ENCODE measurements at regions not wholly inside any gene's neighbourhood (a gene's known extent, or its start where the extent isn't known, plus 50 kb on each side); places are given as distances from the start of the nearest gene placed in this dataset.

GRCh38 chr3:180755556-180755955 lies 76.3 kb upstream of the CCDC39 start:
- Histone ChIP-seq H2BK20ac (ENCODE audit: low read depth, low read length) (no peak overlapping the region), H3K4me1 (ENCODE audit: control insufficient read depth, insufficient read depth, low read length) (no peaks in the 10 kb centered on the region), H4K8ac (ENCODE audit: low read depth in 2 of 2, low read length in 2 of 2) (no peak overlapping the region), H3K9me1 (ENCODE audit: insufficient read depth, low read length) (no peaks in the 10 kb centered on the region), H3K4ac (ENCODE audit: low read depth, low read length) (no peak overlapping the region), H3K27me3 (ENCODE audit: control insufficient read depth, insufficient read depth, low read length) (no peaks in the 10 kb centered on the region), H3K23ac (ENCODE audit: low read depth, low read length) (no peak overlapping the region), H3K79me1 (ENCODE audit: low read depth in 1 of 2, low read length in 2 of 2) (no peaks in the 10 kb centered on the region), H2AK9ac (replicated peaks; ENCODE audit: low read depth, low read length, poor library complexity) (no peak overlapping the region), H2AFZ (replicated peaks; ENCODE audit: low read length, poor library complexity) (no peak overlapping the region), H3K18ac (ENCODE audit: low read depth, low read length) (no peak overlapping the region), H3K4me3 (ENCODE audit: insufficient read depth, low read depth, low read length) (no peak overlapping the region), H2BK15ac (ENCODE audit: low read depth, low read length) (no peak overlapping the region), H3K9ac (ENCODE audit: low read depth, low read length) (no peak overlapping the region), H4K5ac (ENCODE audit: low read depth, low read length) (no peak overlapping the region), H3K27ac (ENCODE audit: insufficient read depth, low read length) (no peak overlapping the region), H3K36me3 (ENCODE audit: control insufficient read depth, insufficient read depth, low read length) (no peaks in the 10 kb centered on the region), H2AK5ac (ENCODE audit: low read depth, low read length) (no peak overlapping the region), H2BK120ac (ENCODE audit: low read depth, low read length) (no peak overlapping the region), H4K20me1 (ENCODE audit: insufficient read depth, low read length) (no peaks in the 10 kb centered on the region), H3K14ac (replicated peaks; ENCODE audit: low read depth, low read length) (no peak overlapping the region), H4K91ac (ENCODE audit: insufficient read depth, low read depth, low read length) (no peak overlapping the region), H3K56ac (ENCODE audit: extremely low read depth, insufficient read depth, low read length) (no peak overlapping the region), H3K9me3 (ENCODE audit: control insufficient read depth, insufficient read depth, low read length) (peaks cover 4% of the 10 kb centered on the region), H3K4me2 (ENCODE audit: low read depth, low read length) (no peak overlapping the region), H2BK5ac (ENCODE audit: low read depth, low read length, poor library complexity, severe bottlenecking) (no peak overlapping the region)
- TF ChIP-seq RAD21 (IDR thresholded peaks at IDR 0.05; ENCODE audit: low read length): no peak
- TF ChIP-seq USF2 (IDR thresholded peaks at IDR 0.05; ENCODE audit: low read depth, low read length): no peak
- TF ChIP-seq RFX5 (IDR thresholded peaks at IDR 0.05; ENCODE audit: low read depth, low read length): no peak
- TF ChIP-seq, protein P1, sequence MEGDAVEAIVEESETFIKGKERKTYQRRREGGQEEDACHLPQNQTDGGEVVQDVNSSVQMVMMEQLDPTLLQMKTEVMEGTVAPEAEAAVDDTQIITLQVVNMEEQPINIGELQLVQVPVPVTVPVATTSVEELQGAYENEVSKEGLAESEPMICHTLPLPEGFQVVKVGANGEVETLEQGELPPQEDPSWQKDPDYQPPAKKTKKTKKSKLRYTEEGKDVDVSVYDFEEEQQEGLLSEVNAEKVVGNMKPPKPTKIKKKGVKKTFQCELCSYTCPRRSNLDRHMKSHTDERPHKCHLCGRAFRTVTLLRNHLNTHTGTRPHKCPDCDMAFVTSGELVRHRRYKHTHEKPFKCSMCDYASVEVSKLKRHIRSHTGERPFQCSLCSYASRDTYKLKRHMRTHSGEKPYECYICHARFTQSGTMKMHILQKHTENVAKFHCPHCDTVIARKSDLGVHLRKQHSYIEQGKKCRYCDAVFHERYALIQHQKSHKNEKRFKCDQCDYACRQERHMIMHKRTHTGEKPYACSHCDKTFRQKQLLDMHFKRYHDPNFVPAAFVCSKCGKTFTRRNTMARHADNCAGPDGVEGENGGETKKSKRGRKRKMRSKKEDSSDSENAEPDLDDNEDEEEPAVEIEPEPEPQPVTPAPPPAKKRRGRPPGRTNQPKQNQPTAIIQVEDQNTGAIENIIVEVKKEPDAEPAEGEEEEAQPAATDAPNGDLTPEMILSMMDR (conservative IDR thresholded peaks at IDR 0.05; ENCODE audit: low read depth, low read length): no peak
- no peak for TF ChIP-seq CEBPB (IDR thresholded peaks at IDR 0.05; ENCODE audit: low read depth, low read length)
- TF ChIP-seq SMC3 (IDR thresholded peaks at IDR 0.05; ENCODE audit: low read depth, low read length): no peak
- no peak for TF ChIP-seq FOS (IDR thresholded peaks at IDR 0.05; ENCODE audit: low read depth, low read length)
- TF ChIP-seq MAZ (IDR thresholded peaks at IDR 0.05; ENCODE audit: borderline replicate concordance, low read depth, low read length): no peak
- TF ChIP-seq MAFK (IDR thresholded peaks at IDR 0.05; ENCODE audit: low read depth, low read length): no peak
- TF ChIP-seq RCOR1 (IDR thresholded peaks at IDR 0.05; ENCODE audit: insufficient replicate concordance, low read length): no peak
- no peak for TF ChIP-seq POLR2A (IDR thresholded peaks at IDR 0.05; ENCODE audit: low read depth, low read length)
- BruUV-seq (replicated peaks): no TSS peak
- DNase-seq (no peak), ATAC-seq (ENCODE audit: low read depth) (no peak)
- no CpG with 5 or more reads among the region's 2 CpGs for WGBS, 2 experiments (ENCODE audit: extremely low coverage in 2 of 2, insufficient read length in 1 of 2)
- ChIA-PET CTCF (no interaction called here), POLR2A (ENCODE audit: unreplicated experiment) (no interaction called here)
- in situ Hi-C loops (cut with MboI; ENCODE audit: low sequenced_read_pairs): no loop called here
- intact Hi-C loops (cut with micrococcal nuclease): loop anchor here (10.0 kb wide), 1 partner anchor 829 kb away; no protein-coding TSS in a partner anchor
- dilution Hi-C loops (cut with HindIII; ENCODE audit: low sequenced_read_pairs, unreplicated experiment): no loop called here
